Adrenal gland (tissue), 9 donors: ENCODE measurements at regions not wholly inside any gene's neighbourhood (a gene's known extent, or its start where the extent isn't known, plus 50 kb on each side); places are given as distances from the start of the nearest gene placed in this dataset.

Source experiments
- DNase-seq, 7 donors: peaks; one replicate each; pipeline ENCODE4 v3.0.0-alpha.2; 2019 to 2020
- H3K27ac ChIP-seq, 5 donors: fragments of 200-600 bp; sonication (generic) in 4 of 5; 1 replicate in 3 of 5; 2 replicates in 2 of 5; pipeline versions ENCODE4 v1.5.1 to v1.8.0; 2016 to 2020; ENCODE audit warnings: mild to moderate bottlenecking in 1 of 5
- H3K27me3 ChIP-seq: fragments of 200-600 bp; 2 replicates; pipeline ENCODE4 v1.8.0; 2021
- H3K36me3 ChIP-seq, 2 donors: fragments of 200-600 bp; replicated peaks in 1 of 2; 1 replicate in 1 of 2; 2 replicates in 1 of 2; pipeline versions ENCODE4 v1.5.1 to v1.8.0; 2018 to 2022
- H3K4me1 ChIP-seq, 2 donors: fragments of 200-600 bp; replicated peaks in 1 of 2; 1 replicate in 1 of 2; 2 replicates in 1 of 2; pipeline versions ENCODE4 v1.5.1 to v1.8.0; 2018 to 2021
- H3K4me3 ChIP-seq, 4 donors: fragments of 200-600 bp; sonication (generic) in 3 of 4; one replicate each; pipeline ENCODE4 v1.5.1; 2016 to 2018
- H3K9me3 ChIP-seq, 3 donors: fragments of 200-600 bp; sonication (generic) in 1 of 3; replicated peaks in 1 of 3; 1 replicate in 2 of 3; 2 replicates in 1 of 3; pipeline versions ENCODE4 v1.5.1 to v1.8.0; 2016 to 2021
- POLR2A ChIP-seq, 2 donors: fragments of 450-650 bp; IDR thresholded peaks; one replicate each; pipeline ENCODE4 v1.6.1; 2017; ENCODE audit warnings: antibody characterized with exemption in 2 of 2, mild to moderate bottlenecking in 2 of 2, moderate library complexity in 1 of 2
- WGBS, 4 donors: extraction: QIAGEN DNeasy Blood & Tissue Kit in 2 of 4; methylation state at CpG; one replicate each; pipeline versions ENCODE4 v1.1.5 to v1.1.7; 2013 to 2017; 5-methylcytosine and 5-hydroxymethylcytosine counted together
- intact Hi-C, 2 donors: fragments of 100-400 bp; cut with DNase I; formaldehyde crosslinking; loops; one replicate each; pipeline versions ENCODE4 v1.14.1 to v1.15.0; 2022 to 2023
- TF ChIP-seq, protein P1 (sequence below), 6 experiments: fragments of 450-650 bp in 4 of 6; fragments of 200-600 bp in 2 of 6; sonication (generic) in 1 of 6; IDR thresholded peaks; 1 replicate in 5 of 6; 2 replicates in 1 of 6; pipeline versions ENCODE4 v1.5.1 to v1.8.0; 2016 to 2021; ENCODE audit warnings: antibody characterized with exemption in 6 of 6, mild to moderate bottlenecking in 2 of 6, moderate library complexity in 1 of 6
- donor health status: healthy with polysubstance abuse.
- donor health status: Bipolar disorder and iron deficiency.
- donor health status: DM: yes; HTN: yes; CAD: no.
- donor health status: DM: no; HTN: no; CAD: no.
- donor health status: DM: no; HTN: no; CAD: no.

DNA sequence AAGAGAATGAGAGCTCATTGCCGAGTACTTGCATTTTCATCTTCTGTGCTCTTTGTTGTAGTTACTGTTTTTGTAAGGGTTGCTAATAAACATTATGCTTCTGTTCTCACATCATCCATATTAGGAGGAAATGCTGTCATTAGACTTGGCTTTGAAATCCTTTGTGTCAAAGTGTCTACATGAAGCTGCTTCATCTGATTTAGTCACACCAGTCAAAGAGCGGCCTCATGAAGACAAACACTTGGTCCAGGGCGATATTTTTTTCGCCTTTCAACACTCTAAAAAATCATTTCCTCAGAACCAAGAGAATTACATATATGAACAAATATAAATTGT lies 105.0 kb downstream of the SPRY2 start:
- Histone ChIP-seq H3K36me3 (no peaks in the 10 kb centered on the region), H3K4me3 (no peak overlapping the region), H3K9me3 (no peaks in the 10 kb centered on the region), H3K4me1 (peaks cover 0 to 14% of the 10 kb centered on the region in 2 donors), H3K27ac (no peak overlapping the region), H3K27me3 (no peaks in the 10 kb centered on the region)
- WGBS, 4 donors = 79 to 85% (median 85%) methylated on average over 4 of the region's 4 CpGs
- intact Hi-C loops = no loop called here
- TF ChIP-seq, protein P1, sequence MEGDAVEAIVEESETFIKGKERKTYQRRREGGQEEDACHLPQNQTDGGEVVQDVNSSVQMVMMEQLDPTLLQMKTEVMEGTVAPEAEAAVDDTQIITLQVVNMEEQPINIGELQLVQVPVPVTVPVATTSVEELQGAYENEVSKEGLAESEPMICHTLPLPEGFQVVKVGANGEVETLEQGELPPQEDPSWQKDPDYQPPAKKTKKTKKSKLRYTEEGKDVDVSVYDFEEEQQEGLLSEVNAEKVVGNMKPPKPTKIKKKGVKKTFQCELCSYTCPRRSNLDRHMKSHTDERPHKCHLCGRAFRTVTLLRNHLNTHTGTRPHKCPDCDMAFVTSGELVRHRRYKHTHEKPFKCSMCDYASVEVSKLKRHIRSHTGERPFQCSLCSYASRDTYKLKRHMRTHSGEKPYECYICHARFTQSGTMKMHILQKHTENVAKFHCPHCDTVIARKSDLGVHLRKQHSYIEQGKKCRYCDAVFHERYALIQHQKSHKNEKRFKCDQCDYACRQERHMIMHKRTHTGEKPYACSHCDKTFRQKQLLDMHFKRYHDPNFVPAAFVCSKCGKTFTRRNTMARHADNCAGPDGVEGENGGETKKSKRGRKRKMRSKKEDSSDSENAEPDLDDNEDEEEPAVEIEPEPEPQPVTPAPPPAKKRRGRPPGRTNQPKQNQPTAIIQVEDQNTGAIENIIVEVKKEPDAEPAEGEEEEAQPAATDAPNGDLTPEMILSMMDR (IDR thresholded peaks at IDR 0.05) = no peak
- TF ChIP-seq POLR2A (IDR thresholded peaks at IDR 0.05) = no peak
- no peak for DNase-seq

DNA sequence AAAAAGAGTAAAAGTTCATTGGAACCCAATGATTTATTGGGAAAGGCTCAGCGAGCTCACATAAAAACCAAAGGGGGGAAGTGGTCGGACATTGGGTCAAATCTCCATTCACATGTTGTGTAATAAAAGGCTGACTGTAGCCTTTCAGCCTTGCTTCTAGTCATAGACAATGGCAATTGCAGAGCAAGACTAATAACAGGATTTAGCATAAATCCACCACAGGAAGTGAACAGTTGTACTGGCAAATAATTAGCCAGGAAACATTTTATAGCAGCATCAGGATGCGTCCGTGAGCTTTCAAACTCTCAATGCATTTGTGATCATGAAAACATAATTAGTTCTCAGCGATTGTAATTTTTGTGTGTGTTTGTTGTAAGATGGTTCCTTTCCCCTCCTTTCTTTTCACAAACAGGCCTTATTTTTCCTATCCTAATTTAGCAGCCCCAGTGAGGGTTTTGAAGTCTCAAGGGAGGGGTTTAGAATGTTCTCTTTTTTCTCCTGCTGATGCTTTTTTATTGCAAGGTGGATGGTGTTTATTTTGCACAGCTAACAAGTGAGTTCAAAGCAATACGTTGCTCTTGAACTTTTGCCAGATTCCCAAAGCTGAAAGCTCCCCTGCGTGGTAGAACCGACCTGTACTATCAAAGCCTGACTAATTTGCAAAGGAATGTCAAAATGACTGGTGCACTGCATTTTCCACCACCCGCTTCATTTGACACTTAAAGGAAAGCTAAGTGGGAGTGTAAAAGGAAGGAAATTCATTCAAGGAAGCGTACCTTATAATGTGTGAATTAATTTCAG lies 105.6 kb downstream of the SPRY2 start:
- H3K4me1 ChIP-seq = peaks cover 0 to 14% of the 10 kb centered on the region in 2 donors
- no peak for DNase-seq
- H3K36me3 ChIP-seq = no peaks in the 10 kb centered on the region
- no peak overlapping the region for H3K27ac ChIP-seq
- intact Hi-C loops = no loop called here
- H3K9me3 ChIP-seq = no peaks in the 10 kb centered on the region
- WGBS, 4 donors = 38 to 50% (median 45%) methylated on average over 10 of the region's 10 CpGs
- H3K27me3 ChIP-seq = no peaks in the 10 kb centered on the region
- TF ChIP-seq, protein P1 (IDR thresholded peaks at IDR 0.05) = no peak
- TF ChIP-seq POLR2A (IDR thresholded peaks at IDR 0.05) = no peak
- H3K4me3 ChIP-seq = no peak overlapping the region

DNA sequence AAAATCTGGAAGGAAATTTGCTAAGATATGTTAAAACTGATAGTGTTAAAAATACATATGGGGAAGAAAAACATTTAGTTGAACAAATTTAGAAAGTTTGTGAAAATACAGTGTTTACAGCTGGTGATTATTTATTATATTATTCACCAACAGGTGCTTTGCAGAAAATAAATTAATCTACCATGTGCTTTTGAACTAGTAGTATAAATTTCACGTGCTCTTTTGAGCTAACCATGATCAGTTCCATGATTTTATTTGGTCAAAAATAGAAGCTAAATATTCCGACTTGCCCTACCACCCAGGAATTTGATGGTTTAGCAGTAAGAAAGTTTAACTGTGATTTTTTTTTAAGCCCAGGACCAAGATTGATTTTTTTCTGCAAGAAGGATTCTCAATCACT lies 113.3 kb downstream of the SPRY2 start:
- H3K27me3 ChIP-seq = no peaks in the 10 kb centered on the region
- intact Hi-C loops = no loop called here
- no peaks in the 10 kb centered on the region for H3K4me1 ChIP-seq
- 78 to 89% (median 80%) methylated on average over 2 of the region's 2 CpGs for WGBS, 4 donors
- H3K36me3 ChIP-seq = no peaks in the 10 kb centered on the region
- DNase-seq = no peak
- no peak overlapping the region for H3K27ac ChIP-seq
- no peak for TF ChIP-seq POLR2A (IDR thresholded peaks at IDR 0.05)
- TF ChIP-seq, protein P1 (IDR thresholded peaks at IDR 0.05) = no peak
- no peaks in the 10 kb centered on the region for H3K9me3 ChIP-seq
- H3K4me3 ChIP-seq = no peak overlapping the region

DNA sequence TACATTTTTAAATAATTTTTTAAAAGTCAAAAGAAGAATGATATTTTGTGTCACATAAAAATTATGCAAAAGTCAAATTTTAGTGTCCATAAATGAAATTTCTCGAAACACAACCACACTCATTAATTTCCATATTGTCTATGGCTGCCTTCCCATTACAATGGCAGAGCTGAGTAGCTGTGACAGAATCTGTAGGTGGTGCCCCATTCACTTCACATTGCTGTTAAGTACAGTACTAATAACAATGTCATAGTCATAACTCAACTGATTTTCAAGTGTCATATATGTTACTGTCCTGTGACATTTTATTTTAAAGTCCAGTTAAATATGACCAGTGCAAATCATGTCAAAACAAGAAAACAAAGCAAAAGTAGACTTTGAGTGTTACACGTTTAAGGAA lies 114.3 kb downstream of the SPRY2 start:
- Histone ChIP-seq H3K4me3 (no peak overlapping the region), H3K27ac (no peak overlapping the region), H3K36me3 (no peaks in the 10 kb centered on the region), H3K9me3 (no peaks in the 10 kb centered on the region), H3K4me1 (no peaks in the 10 kb centered on the region), H3K27me3 (no peaks in the 10 kb centered on the region)
- WGBS, 4 donors = 70 to 89% (median 81%) methylated on average over 2 of the region's 2 CpGs
- intact Hi-C loops = no loop called here
- DNase-seq = no peak
- TF ChIP-seq, protein P1 (IDR thresholded peaks at IDR 0.05) = no peak
- no peak for TF ChIP-seq POLR2A (IDR thresholded peaks at IDR 0.05)
